ENCODE measurements at regions not wholly inside any gene's neighbourhood (a gene's known extent, or its start where the extent isn't known, plus 50 kb on each side); places are given as distances from the start of the nearest gene placed in this dataset.

- CTCF ChIA-PET (ENCODE audit: partially characterized antibody): no interaction called here
- Histone ChIP-seq H2BK5ac (ENCODE audit: low read depth, low read length) (no peak overlapping the region), H2BK20ac (ENCODE audit: low read length) (no peak overlapping the region), H3K4me2 (ENCODE audit: insufficient read depth in 1 of 2, low read depth in 2 of 2, low read length in 2 of 2) (no peak overlapping the region), H3K23ac (ENCODE audit: insufficient read length) (no peak overlapping the region), H4K5ac (ENCODE audit: insufficient read length, low read depth, low read length) (no peak overlapping the region), H2AFZ (ENCODE audit: low read length) (no peak overlapping the region), H4K20me1 (replicated peaks in 1 of 2; ENCODE audit: control insufficient read depth in 1 of 2, insufficient read depth in 2 of 2, low read length in 2 of 2) (no peaks in the 10 kb centered on the region), H4K91ac (replicated peaks; ENCODE audit: insufficient read length, low read length) (no peak overlapping the region), H3K79me2 (ENCODE audit: control insufficient read depth in 1 of 2, insufficient read depth in 2 of 2, low read length in 2 of 2) (no peaks in the 10 kb centered on the region), H3K14ac (ENCODE audit: insufficient read length) (no peak overlapping the region), H3K36me3 (ENCODE audit: control insufficient read depth in 2 of 4, insufficient read depth in 4 of 4, low read length in 3 of 4) (no peaks in the 10 kb centered on the region), H2BK12ac (ENCODE audit: low read depth, low read length) (no peak overlapping the region), H3K18ac (ENCODE audit: extremely low read depth, low read length) (no peak overlapping the region), H2AK5ac (ENCODE audit: low read depth, low read length) (no peak overlapping the region), H2BK120ac (replicated peaks; ENCODE audit: low read depth, low read length) (no peak overlapping the region), H3K9ac (replicated peaks in 1 of 4; ENCODE audit: extremely low read depth in 1 of 4, low read depth in 3 of 4, low read length in 3 of 4) (no peak overlapping the region), H2BK15ac (ENCODE audit: low read length) (no peak overlapping the region), H3K56ac (replicated peaks; ENCODE audit: insufficient read length, low read depth, low read length) (no peak overlapping the region), H3K4me1 (replicated peaks in 1 of 4; ENCODE audit: control insufficient read depth in 3 of 4, insufficient read depth in 4 of 4, low read length in 3 of 4) (no peaks in the 10 kb centered on the region), H3K23me2 (ENCODE audit: low read depth, low read length) (peaks cover 6% of the 10 kb centered on the region; the same call in 1 of the 2 replicates), H3K79me1 (ENCODE audit: low read depth, low read length) (no peaks in the 10 kb centered on the region), H3K4me3 (ENCODE audit: extremely low read depth in 1 of 4, insufficient read depth in 2 of 4, low read depth in 3 of 4, low read length in 4 of 4) (no peak overlapping the region), H3K27me3 (replicated peaks in 1 of 4; ENCODE audit: control insufficient read depth in 3 of 4, extremely low read depth in 1 of 4, insufficient read depth in 3 of 4, low read length in 3 of 4) (no peaks in the 10 kb centered on the region), H3K27ac (ENCODE audit: low read depth, low read length) (no peak overlapping the region), H4K8ac (ENCODE audit: extremely low read depth, insufficient read depth, low read length) (no peak overlapping the region), H3K9me3 (ENCODE audit: insufficient read depth in 2 of 2, low read depth in 1 of 2, low read length in 1 of 2) (peaks cover 0 to 5% of the 10 kb centered on the region in 2 experiments; a peak in 1 of 4 replicates), H3K4ac (replicated peaks; ENCODE audit: insufficient read length, low read depth, low read length) (no peak overlapping the region)
- peak in 1 of 2 experiments; percentile 10 for DNase-seq (ENCODE audit: low read depth in 1 of 2, low spot score in 2 of 2)
- POLR2A ChIA-PET (ENCODE audit: partially characterized antibody): no interaction called here
- 87% methylated on average over 10 of the region's 12 CpGs; no CpG with 5 or more reads in 1 of the 2 experiments for WGBS, 2 experiments (ENCODE audit: extremely low coverage in 1 of 2, insufficient coverage in 1 of 2, insufficient read length in 1 of 2, insufficient replicate concordance in 2 of 2, low coverage in 1 of 2, low lambda C conversion rate in 2 of 2, missing lambda C conversion rate in 1 of 2)
- TF ChIP-seq CEBPB (IDR thresholded peaks at IDR 0.05; ENCODE audit: low read depth, low read length) (no peak), JUN (IDR thresholded peaks at IDR 0.05; ENCODE audit: low read depth, low read length) (no peak), HDAC2 (IDR thresholded peaks at IDR 0.05; ENCODE audit: borderline replicate concordance in 1 of 2, low read depth in 2 of 2, low read length in 2 of 2) (no peak), SIX5 (IDR thresholded peaks at IDR 0.05; ENCODE audit: low read depth, low read length) (no peak), MAFK (IDR thresholded peaks at IDR 0.05; ENCODE audit: low read depth, low read length) (no peak), CBX8 (IDR thresholded peaks at IDR 0.05; ENCODE audit: borderline replicate concordance, low read depth, low read length) (no peak), ASH2L (IDR thresholded peaks at IDR 0.05; ENCODE audit: low read length) (no peak), CTBP2 (IDR thresholded peaks at IDR 0.05; ENCODE audit: borderline replicate concordance, insufficient read depth, insufficient read length, low read length) (no peak), KDM5A (IDR thresholded peaks at IDR 0.05; ENCODE audit: low read length) (no peak), PHF8 (conservative IDR thresholded peaks at IDR 0.05; ENCODE audit: low read depth, low read length) (no peak), EZH2 (IDR thresholded peaks at IDR 0.05; ENCODE audit: low read depth, low read length, severe bottlenecking) (no peak), KDM1A (IDR thresholded peaks at IDR 0.05; ENCODE audit: borderline replicate concordance, low read length) (no peak), BCL11A (IDR thresholded peaks at IDR 0.05; ENCODE audit: low read depth in 2 of 2, low read length in 2 of 2) (no peak)
- FAIRE-seq: no peak
These were observed 377.8 kb upstream of the SFSWAP start for GRCh38 chr12:131333136-131333535.

Data from H1 (cell line).